Hematopoietic multipotent progenitor cell (in vitro differentiated cells): ENCODE measurements at regions not wholly inside any gene's neighbourhood (a gene's known extent, or its start where the extent isn't known, plus 50 kb on each side); places are given as distances from the start of the nearest gene placed in this dataset. TPM values are rescaled to one million over a fixed set of nuclear protein-coding genes. Genes with fewer than 3 reads are reported as not detected.
A peak's percentile ranks its signal among the peaks of the same experiment; 100 is the strongest.
"Not testable (repeated sequence)": the region's sequence is repeated elsewhere in the genome, so short reads cannot be mapped to it uniquely, and the experiment has no call there.

Experiments used
- DNase-seq, 3 donors: peaks; one replicate each; pipeline ENCODE4 v3.0.0-alpha.2; 2011 to 2015; ENCODE audit warnings: low read depth in 2 of 3, low spot score in 2 of 3
- small RNA-seq: library from RNA; depleted of rRNA; stranded (forward); fragments of <200 nt; gene quantifications from one replicate; pipeline ENCODE3, GENCODE V24; 2012

DNA sequence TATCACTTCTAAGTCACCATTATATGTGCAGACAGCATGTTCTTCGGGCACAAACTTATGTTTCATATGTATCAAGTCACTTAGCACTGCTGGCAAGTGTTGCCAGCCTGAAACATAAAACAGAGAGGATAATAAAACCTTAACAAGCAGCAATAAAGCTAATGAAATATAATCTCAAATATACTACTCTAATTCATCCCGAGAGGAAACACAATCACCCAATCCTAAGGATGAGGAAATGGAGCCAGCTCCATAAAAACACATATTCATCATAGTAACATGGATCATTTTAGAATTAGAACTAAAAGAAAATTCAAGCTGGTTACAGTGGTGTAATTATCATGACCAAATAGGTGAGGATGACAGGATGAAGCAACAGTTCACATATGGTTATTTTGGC, 1072.7 kb downstream of the EPHA3 start:
- DNase-seq, result no peak

DNA sequence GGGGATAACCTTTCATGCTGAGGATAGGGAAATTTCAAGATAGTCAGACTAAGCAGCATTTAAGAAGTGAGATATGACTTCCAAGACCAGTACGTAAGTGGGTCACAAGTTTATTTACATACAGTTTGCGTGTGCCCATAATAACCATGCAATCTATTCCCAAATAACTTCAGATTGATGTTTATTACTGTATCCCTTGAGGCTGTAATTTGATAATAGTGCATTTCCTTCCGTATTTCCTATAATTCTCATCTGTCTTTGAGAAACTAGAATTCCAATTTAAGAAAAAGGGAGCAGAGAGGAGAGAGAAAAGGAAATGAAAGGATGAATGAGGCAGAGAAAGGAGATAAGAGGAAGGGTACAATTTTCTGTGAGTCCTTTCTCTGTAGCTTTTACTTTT, 1073.1 kb downstream of the EPHA3 start:
- no peak for DNase-seq

DNA sequence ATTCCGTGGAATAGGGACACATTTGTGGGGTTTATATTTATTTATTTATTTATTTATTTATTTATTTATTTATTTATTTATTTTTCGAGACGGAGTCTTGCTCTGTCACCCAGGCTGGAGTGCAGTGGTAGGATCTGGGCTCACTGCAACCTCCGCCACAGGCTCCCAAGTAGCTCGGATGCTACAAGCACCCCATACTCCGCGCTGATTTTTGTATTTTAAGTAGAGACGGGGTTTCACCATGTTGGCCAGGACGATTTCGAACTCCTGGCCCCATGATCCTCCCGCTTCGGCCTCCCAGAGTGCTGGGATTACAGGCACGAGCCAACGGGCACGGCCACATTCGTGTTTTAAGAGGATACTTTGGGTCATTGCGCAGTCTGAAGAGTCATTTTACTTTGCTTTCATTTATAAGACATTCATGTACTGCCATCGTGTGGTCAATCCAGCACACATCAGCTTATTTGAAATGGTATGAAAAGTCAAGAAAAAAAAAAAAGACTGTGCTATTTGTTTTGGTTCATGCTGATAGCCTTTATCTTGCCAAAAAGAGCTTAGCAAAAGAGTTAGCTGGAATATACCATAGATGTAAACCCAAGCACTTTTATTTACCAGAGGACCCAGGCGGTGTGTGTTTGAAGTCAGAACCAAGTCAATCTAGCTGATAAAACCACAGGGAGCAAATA, 1075.0 kb downstream of the EPHA3 start:
- DNase-seq, result peak in 2 of 3 donors; percentile 15 to 46

DNA sequence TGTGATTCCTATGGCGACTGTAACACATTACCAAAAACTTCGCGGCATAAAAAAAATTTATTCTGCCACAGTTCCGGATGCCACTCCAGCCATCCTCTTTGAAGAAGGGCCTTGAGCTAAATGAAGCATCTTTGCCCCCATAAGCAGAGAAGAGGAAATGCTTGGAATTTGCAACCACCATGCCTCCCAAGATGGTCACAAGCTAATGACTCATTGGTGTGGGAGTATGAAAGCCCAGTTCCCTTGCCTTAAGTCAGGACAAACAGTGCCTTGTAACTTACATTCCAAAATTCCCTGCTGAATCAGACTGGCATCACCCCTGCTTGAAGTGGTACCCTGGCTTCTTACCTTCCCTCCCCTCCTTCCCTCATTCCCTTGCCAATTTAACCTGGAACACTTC, 1077.4 kb downstream of the EPHA3 start:
- DNase-seq, result no peak

DNA sequence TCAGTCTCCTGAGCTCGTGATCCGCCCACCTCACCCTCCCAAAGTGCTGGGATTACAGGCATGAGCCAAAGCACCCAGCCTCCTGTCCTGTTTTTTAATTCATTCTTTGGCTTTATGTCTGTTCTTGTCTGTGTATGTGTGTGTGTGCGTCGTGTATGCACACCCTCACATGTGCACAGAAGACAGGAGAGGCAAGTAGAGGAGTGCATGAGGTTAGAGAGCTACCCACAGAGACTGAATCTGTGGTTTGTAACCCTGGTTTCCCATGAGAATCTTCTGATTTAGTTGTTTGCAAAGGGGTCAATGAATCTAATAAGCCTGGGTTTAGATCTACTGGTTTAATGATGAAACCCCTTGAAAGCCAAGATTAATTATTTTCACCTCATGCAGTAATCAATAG, 1090.0 kb downstream of the EPHA3 start:
- DNase-seq, result not testable (repeated sequence)

DNA sequence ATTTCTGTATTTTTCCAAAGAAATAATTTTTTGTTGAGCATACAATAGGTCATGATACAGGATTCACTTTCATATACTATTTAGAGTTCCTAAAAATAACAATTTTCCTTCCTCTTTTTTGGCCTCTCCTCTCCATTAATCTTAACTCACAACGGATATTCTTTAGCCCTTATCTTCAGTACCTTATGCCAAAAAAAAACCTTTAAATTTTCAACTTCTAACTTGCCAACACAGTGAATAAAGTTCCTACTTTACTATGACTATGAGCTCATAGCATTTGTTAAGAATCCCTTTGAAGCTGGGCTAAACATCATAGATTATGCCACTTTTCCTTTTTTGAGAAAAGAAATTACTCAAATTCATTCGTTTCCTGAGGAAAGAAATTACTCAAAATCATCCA, 1095.5 kb downstream of the EPHA3 start:
- peak in 2 of 3 donors; percentile 24 to 76 for DNase-seq

DNA sequence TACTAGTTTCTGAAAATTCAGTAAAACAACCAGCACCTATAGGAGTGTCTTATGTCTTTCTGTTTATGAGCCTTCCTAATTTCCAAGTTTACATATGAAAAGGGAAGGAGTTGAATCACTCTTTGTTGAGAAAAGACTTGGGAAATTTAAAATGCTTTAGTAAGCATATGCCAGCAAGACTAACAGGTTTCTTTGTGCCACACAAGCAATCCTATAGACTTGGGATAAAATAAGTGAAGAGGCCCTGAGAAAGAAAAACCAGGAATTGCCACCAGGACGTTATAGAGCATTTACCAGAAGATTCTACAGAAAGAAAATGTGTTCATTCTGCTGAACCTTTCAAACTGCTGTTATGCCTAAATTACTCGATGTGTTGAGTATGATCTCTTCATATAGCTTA, 1099.1 kb downstream of the EPHA3 start:
- DNase-seq, result not testable (repeated sequence)

DNA sequence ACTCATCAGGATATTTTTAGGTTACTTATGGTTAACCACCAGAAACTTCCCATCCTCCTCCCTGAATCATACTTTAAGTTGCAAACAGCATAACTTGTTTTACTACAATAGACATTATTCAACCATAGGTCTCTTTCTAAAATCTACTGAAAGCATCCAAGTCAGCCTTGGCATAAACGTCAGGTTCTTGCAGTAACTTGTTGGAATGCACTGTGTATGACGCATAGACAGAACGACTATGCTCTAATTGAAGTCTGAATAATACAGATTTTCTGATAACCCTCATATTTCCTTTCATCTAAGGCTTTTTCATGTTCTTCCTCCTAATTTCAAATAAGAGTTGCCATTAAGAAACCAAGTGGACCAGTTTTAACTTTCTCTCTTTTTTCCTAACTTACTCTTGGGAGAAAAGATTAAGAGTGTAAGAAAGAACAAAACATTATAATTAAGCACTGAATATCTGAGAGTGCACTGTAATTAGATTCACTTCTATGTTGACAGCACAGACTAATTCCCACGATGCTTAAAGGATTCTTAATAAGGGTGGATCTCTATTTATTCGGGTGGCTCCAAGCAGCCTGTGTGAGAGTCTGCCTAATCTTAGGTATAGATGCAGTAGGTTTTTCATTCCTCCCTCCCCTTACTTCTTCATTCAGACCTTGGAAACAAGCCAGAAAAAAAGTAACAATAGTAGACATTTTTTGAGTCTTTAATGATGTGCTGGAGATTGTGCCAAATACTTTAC, 1100.1 kb downstream of the EPHA3 start:
- DNase-seq, result not testable (repeated sequence)

DNA sequence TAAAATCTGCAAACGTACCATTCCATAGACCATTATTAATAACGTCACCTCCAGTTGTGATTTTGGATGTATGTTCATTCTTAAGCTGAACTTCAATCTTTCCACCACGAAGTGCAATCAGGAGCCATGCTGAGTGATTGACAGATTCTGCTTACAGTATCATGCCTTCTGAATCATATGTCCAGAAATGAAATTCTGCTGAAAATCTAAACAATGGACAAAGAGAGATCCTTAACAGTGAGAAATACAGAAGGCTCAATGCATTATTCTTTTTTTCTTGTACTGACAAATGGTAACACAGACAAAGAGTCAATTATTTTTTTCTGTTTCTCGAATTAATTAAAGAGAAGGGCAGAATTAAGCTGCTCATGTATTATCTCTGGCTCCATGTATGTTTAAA, 1114.5 kb downstream of the EPHA3 start:
- no peak for DNase-seq

DNA sequence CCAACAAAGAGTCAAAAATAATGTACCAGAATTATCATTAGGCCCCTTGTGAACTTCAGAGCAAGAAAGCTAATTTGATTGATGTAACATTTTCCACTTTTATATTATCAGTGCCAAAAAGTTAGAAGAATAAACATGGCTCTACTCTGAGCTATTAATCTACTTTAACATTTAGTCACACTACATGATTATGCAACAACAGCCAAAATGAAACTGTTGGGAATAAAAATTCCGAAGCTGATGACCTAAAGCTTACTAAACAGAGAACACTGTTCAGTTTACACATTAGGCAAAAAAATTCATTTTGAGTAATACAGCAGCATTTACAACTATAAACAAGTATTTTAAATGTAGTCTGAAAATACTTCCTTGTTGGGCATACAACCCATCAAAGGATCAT, 1134.1 kb downstream of the EPHA3 start:
- DNase-seq, result no peak

DNA sequence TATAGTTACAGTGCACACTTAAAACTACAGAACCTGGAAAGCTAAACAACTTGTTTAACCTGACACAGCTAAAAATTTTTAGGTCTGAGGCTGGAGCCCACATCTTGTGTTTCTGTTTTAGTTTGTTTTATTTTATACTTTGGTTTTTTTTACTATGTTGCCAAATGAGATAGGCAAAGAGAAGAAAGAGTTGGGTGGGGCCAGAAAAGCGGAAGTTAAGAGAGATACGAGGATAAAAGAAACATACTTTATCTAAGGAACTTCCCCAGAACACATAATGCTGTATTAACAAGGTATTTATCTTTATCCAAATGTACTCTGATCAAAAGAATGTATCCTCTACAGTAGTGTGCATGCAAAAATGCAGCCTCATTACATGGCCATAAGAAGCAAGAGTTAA, 1145.7 kb downstream of the EPHA3 start:
- DNase-seq, result peak in 1 of 3 donors; percentile 7

DNA sequence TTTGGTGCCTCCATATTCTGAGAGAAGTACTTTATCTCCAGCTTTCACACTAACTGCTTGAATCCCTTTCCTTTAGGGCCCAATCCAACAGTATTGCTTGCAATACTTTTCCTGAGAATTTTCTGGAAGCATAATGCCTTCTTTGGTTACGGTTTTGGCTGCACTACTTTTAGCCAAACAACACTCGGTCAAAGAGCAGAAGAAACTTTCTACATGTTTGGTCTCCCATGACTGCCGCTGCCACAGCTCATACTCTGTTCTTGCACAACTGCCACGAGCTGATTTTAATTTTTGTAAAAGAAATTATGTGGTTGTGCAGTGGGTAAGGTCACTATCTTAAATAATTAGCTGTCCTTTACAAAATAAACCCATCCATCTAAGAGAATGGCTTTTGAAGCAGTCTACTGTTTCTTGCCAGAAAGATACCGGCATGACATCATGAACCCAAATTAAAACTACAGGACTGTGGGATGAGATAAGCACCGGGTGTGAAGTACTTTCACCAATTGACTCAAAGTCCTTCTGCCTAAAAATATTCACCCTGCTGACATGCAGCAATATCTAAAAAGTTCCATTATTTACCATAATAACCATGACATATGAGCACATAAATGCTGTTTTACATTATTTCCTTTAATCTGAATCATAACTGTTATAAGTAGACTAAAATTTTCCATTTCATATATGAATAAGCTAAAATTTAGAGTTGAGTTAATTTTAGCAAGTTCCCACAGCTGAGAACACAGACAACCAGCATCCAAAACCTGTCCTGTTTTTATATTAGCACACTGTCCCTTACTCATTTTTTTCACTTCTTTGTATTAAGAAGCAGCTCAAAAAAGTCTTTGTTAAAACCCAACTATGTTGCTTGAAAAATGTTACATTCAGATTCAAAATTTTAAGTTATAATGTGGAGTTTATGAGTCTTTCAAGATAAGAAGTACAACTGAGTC, 1154.3 kb downstream of the EPHA3 start:
- DNase-seq, result no peak

Small RNA genes lying in the stretch of these regions (small RNA-seq; reads per million reads assigned to genes)
- gene HSPE1P19, result not detected
- 0.61 reads per million for gene RF00012
- not detected for gene RNU6-712P
